Smooth muscle cell (in vitro differentiated cells): ENCODE measurements at regions not wholly inside any gene's neighbourhood (a gene's known extent, or its start where the extent isn't known, plus 50 kb on each side); places are given as distances from the start of the nearest gene placed in this dataset.

Source experiments
- DNase-seq: peaks from one replicate; lab custom pipeline; 2025; ENCODE audit not compliant: unreplicated experiment; lab: John Stamatoyannopoulos, UW
- H2AFZ ChIP-seq: fragments of 200-600 bp; sonication (generic); 2 replicates; pipeline ENCODE4 v1.6.0; 2016; ENCODE audit warnings: antibody characterized with exemption, low read depth, mild to moderate bottlenecking
- H3F3A ChIP-seq: fragments of 200-600 bp; sonication (generic); 2 replicates; pipeline ENCODE4 v1.6.0; 2017; ENCODE audit warnings: antibody characterized with exemption, low read depth
- H3K27ac ChIP-seq: fragments of 200-600 bp; sonication (generic); 2 replicates; pipeline ENCODE4 v1.5.1; 2016; ENCODE audit warnings: low read depth, mild to moderate bottlenecking
- H3K27me3 ChIP-seq: fragments of 200-600 bp; sonication (generic); 2 replicates; pipeline ENCODE4 v1.6.1; 2016; ENCODE audit warnings: low read depth, mild to moderate bottlenecking
- H3K36me3 ChIP-seq: fragments of 200-600 bp; sonication (generic); 2 replicates; pipeline ENCODE4 v1.5.1; 2016; ENCODE audit warnings: low read depth
- H3K4me1 ChIP-seq: fragments of 200-600 bp; sonication (generic); 2 replicates; pipeline ENCODE4 v1.5.1; 2016; ENCODE audit warnings: low read depth
- H3K4me2 ChIP-seq: fragments of 200-600 bp; sonication (generic); 2 replicates; pipeline ENCODE4 v1.6.0; 2016; ENCODE audit warnings: mild to moderate bottlenecking
- H3K4me3 ChIP-seq: fragments of 200-600 bp; sonication (generic); 2 replicates; pipeline ENCODE4 v1.5.1; 2016; ENCODE audit warnings: mild to moderate bottlenecking
- H3K79me2 ChIP-seq: fragments of 200-600 bp; sonication (generic); 2 replicates; pipeline ENCODE4 v1.6.0; 2016; ENCODE audit warnings: low read depth, mild to moderate bottlenecking
- H3K9ac ChIP-seq: fragments of 200-600 bp; sonication (generic); 2 replicates; pipeline ENCODE4 v1.6.0; 2016; ENCODE audit warnings: low read depth
- H3K9me3 ChIP-seq: fragments of 200-600 bp; sonication (generic); replicated peaks from 2 replicates; pipeline ENCODE4 v1.5.1; 2016; ENCODE audit warnings: low read depth
- H4K20me1 ChIP-seq: fragments of 200-600 bp; sonication (generic); 2 replicates; pipeline ENCODE4 v1.6.0; 2016; ENCODE audit warnings: low read depth
- WGBS: methylation state at CpG from one replicate; pipeline ENCODE4 v1.1.7; 2016; ENCODE audit warnings: low lambda C conversion rate; 5-methylcytosine and 5-hydroxymethylcytosine counted together
- TF ChIP-seq, protein P1 (sequence below): fragments of 200-600 bp; sonication (generic); IDR thresholded peaks from 2 replicates; pipeline ENCODE4 v1.5.1; 2017; ENCODE audit warnings: borderline replicate concordance, mild to moderate bottlenecking, antibody characterized with exemption; ENCODE audit not compliant: insufficient read depth, poor library complexity, severe bottlenecking

DNA sequence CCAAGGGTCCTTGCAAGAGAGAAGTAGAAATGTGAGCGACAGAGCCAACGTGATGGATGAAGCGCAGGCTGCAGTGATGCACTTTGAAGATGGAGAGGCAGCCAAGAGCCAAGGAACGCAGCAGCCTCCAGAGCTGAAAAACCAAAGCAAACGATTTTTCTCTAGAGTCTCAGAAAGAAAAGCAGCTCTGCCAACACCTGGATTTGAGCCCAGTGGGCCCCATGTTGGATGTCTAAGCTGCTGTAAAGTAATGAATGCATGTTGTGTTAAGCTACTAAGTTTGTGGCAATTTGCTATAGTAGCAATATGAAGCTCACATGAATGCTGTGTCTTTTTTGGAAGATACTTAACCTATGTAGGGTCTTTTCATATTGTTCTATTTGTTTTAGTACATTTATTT, 894.3 kb downstream of the EFNB2 start:
- Histone ChIP-seq H3K4me2 (no peak overlapping the region), H3K36me3 (no peaks in the 10 kb centered on the region), H3K9me3 (no peaks in the 10 kb centered on the region), H3F3A (no peaks in the 10 kb centered on the region), H2AFZ (no peak overlapping the region), H3K27ac (no peak overlapping the region), H4K20me1 (no peaks in the 10 kb centered on the region), H3K4me1 (no peaks in the 10 kb centered on the region), H3K9ac (no peak overlapping the region), H3K4me3 (no peak overlapping the region), H3K27me3 (no peaks in the 10 kb centered on the region), H3K79me2 (no peaks in the 10 kb centered on the region)
- DNase-seq: no peak
- 77% methylated on average over 5 of the region's 5 CpGs for WGBS
- TF ChIP-seq, protein P1, sequence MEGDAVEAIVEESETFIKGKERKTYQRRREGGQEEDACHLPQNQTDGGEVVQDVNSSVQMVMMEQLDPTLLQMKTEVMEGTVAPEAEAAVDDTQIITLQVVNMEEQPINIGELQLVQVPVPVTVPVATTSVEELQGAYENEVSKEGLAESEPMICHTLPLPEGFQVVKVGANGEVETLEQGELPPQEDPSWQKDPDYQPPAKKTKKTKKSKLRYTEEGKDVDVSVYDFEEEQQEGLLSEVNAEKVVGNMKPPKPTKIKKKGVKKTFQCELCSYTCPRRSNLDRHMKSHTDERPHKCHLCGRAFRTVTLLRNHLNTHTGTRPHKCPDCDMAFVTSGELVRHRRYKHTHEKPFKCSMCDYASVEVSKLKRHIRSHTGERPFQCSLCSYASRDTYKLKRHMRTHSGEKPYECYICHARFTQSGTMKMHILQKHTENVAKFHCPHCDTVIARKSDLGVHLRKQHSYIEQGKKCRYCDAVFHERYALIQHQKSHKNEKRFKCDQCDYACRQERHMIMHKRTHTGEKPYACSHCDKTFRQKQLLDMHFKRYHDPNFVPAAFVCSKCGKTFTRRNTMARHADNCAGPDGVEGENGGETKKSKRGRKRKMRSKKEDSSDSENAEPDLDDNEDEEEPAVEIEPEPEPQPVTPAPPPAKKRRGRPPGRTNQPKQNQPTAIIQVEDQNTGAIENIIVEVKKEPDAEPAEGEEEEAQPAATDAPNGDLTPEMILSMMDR: no peak

DNA sequence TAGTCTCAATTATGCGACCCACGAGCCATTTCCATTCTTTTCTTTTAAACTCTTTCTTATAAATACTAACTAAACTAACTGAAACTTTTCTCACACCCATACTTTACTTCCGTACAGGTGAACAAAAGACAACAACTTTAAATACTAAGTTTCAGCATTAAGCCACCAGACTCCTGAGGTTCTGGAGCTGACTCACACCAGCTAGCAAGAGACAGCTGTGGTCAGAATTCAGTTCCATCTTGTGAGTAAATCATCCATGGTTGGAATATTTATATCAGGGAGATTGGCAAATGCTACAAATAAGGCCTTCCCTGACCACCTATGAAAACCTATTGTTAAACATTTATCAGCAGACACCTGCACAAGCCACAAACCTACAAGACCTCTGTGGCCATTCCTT, 897.0 kb downstream of the EFNB2 start:
- H2AFZ ChIP-seq: no peak overlapping the region
- no peaks in the 10 kb centered on the region for H4K20me1 ChIP-seq
- TF ChIP-seq, protein P1: no peak
- no peaks in the 10 kb centered on the region for H3K27me3 ChIP-seq
- H3F3A ChIP-seq: no peaks in the 10 kb centered on the region
- no peaks in the 10 kb centered on the region for H3K9me3 ChIP-seq
- no peak overlapping the region for H3K27ac ChIP-seq
- 81% methylated on average over 3 of the region's 3 CpGs for WGBS
- H3K36me3 ChIP-seq: no peaks in the 10 kb centered on the region
- H3K79me2 ChIP-seq: no peaks in the 10 kb centered on the region
- no peak for DNase-seq
- no peak overlapping the region for H3K9ac ChIP-seq
- no peak overlapping the region for H3K4me2 ChIP-seq
- no peak overlapping the region for H3K4me3 ChIP-seq
- H3K4me1 ChIP-seq: no peaks in the 10 kb centered on the region

DNA sequence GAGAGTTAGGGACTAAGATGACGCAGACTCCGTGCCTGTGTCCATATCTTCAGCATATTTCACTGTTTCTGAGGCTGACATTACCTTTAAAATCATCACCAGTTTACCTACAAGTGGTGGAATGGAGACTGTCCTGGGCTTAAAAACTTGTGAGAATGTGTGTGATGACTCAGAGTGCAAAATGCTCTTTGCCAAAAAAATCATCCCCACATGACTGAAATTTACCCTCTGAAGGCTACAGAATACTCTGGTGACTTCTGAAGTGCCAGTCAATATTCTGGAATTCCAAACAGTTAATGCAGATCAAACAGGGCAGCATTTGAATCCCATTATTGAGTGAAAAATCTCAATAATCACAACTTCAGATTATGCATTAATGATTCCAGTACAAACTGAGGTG, 901.4 kb downstream of the EFNB2 start:
- no peaks in the 10 kb centered on the region for H4K20me1 ChIP-seq
- no peaks in the 10 kb centered on the region for H3K36me3 ChIP-seq
- no peak overlapping the region for H2AFZ ChIP-seq
- no peak overlapping the region for H3K9ac ChIP-seq
- no peak for DNase-seq
- H3K27me3 ChIP-seq: no peaks in the 10 kb centered on the region
- no peak overlapping the region for H3K4me2 ChIP-seq
- H3K9me3 ChIP-seq: no peaks in the 10 kb centered on the region
- 96% methylated on average over 2 of the region's 2 CpGs for WGBS
- H3K27ac ChIP-seq: no peak overlapping the region
- no peaks in the 10 kb centered on the region for H3F3A ChIP-seq
- no peaks in the 10 kb centered on the region for H3K4me1 ChIP-seq
- H3K79me2 ChIP-seq: no peaks in the 10 kb centered on the region
- TF ChIP-seq, protein P1: no peak
- no peak overlapping the region for H3K4me3 ChIP-seq

GRCh38 chr13:105630431-105630830, 905.0 kb downstream of the EFNB2 start:
- H4K20me1 ChIP-seq: no peaks in the 10 kb centered on the region
- H3F3A ChIP-seq: no peaks in the 10 kb centered on the region
- H3K4me3 ChIP-seq: no peak overlapping the region
- no peaks in the 10 kb centered on the region for H3K27me3 ChIP-seq
- no peak overlapping the region for H2AFZ ChIP-seq
- H3K79me2 ChIP-seq: no peaks in the 10 kb centered on the region
- H3K27ac ChIP-seq: no peak overlapping the region
- no peaks in the 10 kb centered on the region for H3K9me3 ChIP-seq
- no peaks in the 10 kb centered on the region for H3K36me3 ChIP-seq
- TF ChIP-seq, protein P1: no peak
- no peaks in the 10 kb centered on the region for H3K4me1 ChIP-seq
- H3K4me2 ChIP-seq: no peak overlapping the region
- no peak for DNase-seq
- 77% methylated on average over 6 of the region's 6 CpGs for WGBS
- H3K9ac ChIP-seq: no peak overlapping the region
